IPS-18a (cell line): ENCODE measurements at regions not wholly inside any gene's neighbourhood (a gene's known extent, or its start where the extent isn't known, plus 50 kb on each side); places are given as distances from the start of the nearest gene placed in this dataset.
"Not testable (repeated sequence)": the region's sequence is repeated elsewhere in the genome, so short reads cannot be mapped to it uniquely, and the experiment has no call there.

Experiments used
- H3K27ac ChIP-seq: one replicate; pipeline ENCODE4 v1.5.1; 2013; ENCODE audit warnings: low read length
- H3K27me3 ChIP-seq: one replicate; pipeline ENCODE4 v1.6.1; 2013; ENCODE audit warnings: mild to moderate bottlenecking, low read length; ENCODE audit not compliant: control insufficient read depth, insufficient read depth
- H3K36me3 ChIP-seq: one replicate; pipeline ENCODE4 v1.6.1; 2013; ENCODE audit warnings: low read depth, low read length; ENCODE audit not compliant: control insufficient read depth
- H3K4me1 ChIP-seq: one replicate; pipeline ENCODE4 v1.6.1; 2013; ENCODE audit warnings: low read depth, low read length; ENCODE audit not compliant: control insufficient read depth
- H3K4me3 ChIP-seq: one replicate; pipeline ENCODE4 v1.5.1; 2013; ENCODE audit warnings: low read length
- H3K9ac ChIP-seq: one replicate; pipeline ENCODE4 v1.6.1; 2013; ENCODE audit warnings: mild to moderate bottlenecking, low read length, moderate library complexity
- H3K9me3 ChIP-seq: one replicate; pipeline ENCODE4 v1.6.1; 2013; ENCODE audit warnings: low read depth, low read length; ENCODE audit not compliant: control insufficient read depth

DNA sequence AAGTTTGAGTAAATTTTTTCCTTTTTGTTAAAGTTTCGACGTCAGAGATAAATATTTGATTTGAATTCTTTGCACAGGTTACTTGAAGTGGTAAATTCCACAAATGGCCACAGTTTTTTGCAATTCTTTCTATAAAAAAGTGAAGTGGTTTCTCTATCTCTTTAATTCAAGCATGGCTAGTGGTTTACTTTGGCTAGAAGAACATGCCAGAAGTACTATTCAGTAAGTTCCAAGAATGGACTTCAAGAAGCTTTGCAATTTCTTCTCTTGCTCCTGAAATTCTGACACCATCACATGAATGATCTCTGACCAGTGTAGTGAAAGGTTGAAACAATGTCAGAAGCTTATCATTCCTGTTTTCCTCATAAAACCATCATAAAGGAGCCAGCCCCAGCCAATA is 55.7 kb upstream of the RNPC3 start:
- Histone ChIP-seq H3K4me3 (no peak overlapping the region), H3K9me3 (no peaks in the 10 kb centered on the region), H3K36me3 (no peaks in the 10 kb centered on the region), H3K4me1 (no peaks in the 10 kb centered on the region), H3K27ac (no peak overlapping the region), H3K9ac (no peak overlapping the region), H3K27me3 (no peaks in the 10 kb centered on the region)

DNA sequence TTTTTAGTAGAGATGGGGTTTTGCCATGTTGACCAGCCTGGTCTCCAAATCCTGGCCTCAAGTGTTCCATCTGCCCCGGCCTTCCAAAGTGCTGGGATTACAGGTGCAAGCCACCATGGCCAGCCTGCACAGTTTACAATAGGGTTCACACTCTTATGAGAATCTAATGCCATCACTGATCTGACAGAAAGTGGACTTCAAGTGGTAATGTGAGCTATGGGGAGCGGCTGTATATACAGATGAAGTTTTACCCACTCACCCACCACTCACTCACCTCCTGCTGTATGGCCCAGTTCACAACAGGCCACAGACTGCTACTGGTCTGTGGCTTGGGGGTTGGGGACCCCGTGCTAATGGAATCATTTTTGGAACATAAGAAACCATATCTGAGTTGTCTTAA is 58.4 kb upstream of the RNPC3 start:
- Histone ChIP-seq H3K36me3 (no peaks in the 10 kb centered on the region), H3K4me3 (no peak overlapping the region), H3K4me1 (no peaks in the 10 kb centered on the region), H3K9me3 (no peaks in the 10 kb centered on the region), H3K27me3 (no peaks in the 10 kb centered on the region), H3K9ac (no peak overlapping the region), H3K27ac (no peak overlapping the region)

DNA sequence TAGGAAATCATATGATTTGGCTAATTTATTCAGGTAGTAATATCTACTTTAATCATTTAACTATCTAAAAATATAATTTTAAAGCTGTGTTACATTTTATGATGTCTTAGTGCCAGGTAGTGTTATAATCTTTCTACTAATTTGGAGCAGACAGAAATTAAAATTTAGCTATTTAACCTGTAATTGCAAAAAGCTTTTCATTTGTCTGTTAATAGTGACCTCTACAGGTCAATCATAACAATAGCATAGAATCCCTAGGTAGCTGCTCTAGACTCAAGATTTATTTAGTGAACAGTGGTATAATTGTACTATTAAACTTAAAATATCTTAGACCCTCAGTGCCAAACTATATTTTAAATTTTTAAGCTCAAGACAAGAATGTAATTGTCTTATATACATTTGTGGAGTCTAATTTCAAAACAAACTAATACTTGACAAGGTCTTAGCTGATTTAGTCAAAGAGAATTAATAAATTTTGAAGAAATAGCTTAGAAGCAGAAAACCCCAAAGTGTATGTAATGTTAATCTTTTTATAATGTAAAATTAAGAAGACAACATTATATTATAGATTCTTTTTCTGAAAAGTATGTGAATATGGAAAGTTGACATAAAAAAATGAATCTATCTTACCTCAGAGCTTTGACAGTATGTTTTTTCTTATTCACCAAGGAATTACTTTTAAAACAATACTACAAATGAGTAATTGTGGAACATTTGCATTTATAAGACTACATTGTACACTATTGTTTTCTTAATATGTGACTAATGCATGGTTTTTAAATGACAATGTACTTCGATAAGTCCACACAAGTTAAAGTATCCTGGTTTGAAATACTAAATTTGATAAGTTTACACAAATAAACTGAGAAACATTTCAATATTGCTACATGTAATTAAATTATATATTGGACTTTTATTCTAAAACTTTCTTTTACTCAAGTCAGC is 64.1 kb upstream of the RNPC3 start:
- no peak overlapping the region for H3K9ac ChIP-seq
- H3K27me3 ChIP-seq, result no peaks in the 10 kb centered on the region
- H3K36me3 ChIP-seq, result no peaks in the 10 kb centered on the region
- H3K9me3 ChIP-seq, result no peaks in the 10 kb centered on the region
- H3K4me3 ChIP-seq, result no peak overlapping the region
- peaks cover 9% of the 10 kb centered on the region for H3K4me1 ChIP-seq
- H3K27ac ChIP-seq, result no peak overlapping the region

DNA sequence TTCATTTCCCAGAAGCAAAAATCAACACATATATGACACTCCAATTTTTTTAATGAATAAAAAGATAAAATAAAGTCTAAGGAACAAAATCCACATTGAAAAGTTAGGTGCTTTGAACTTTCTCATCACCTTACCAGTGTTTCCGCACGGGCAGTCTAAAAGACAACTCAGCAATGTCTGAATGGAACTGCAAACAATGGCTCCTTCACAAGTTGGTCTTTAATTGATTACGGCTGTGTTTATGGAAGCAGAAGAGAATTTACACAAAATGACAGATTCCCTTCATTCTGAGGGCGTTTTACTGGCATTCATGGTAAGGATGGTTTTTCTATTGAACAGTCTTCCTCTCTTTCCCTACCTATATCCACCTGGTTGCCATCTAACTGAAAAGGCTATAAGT is 65.0 kb upstream of the RNPC3 start:
- Histone ChIP-seq H3K9me3 (no peaks in the 10 kb centered on the region), H3K9ac (no peak overlapping the region), H3K4me1 (peaks cover 9% of the 10 kb centered on the region), H3K36me3 (no peaks in the 10 kb centered on the region), H3K27me3 (no peaks in the 10 kb centered on the region), H3K4me3 (no peak overlapping the region), H3K27ac (no peak overlapping the region)

DNA sequence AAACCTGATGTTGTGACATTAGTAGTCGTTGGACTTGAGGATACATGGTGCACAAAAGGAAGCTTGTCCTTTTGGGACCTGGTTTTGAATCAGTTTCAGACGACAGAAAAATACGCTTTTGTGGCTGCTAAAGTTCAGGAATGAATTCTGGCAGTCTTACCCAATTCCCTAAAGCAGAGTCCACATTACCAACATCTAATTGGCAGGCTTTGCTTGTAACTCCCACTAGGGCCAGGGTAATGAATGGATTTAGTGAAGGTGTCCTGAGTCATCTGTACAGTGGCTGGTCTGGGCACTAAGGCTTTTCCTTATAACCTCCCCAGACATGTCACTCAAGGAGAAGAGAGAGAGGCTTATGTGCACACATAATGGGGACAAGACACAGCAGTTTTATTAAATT is 66.2 kb upstream of the RNPC3 start:
- Histone ChIP-seq H3K27ac (no peak overlapping the region), H3K9me3 (no peaks in the 10 kb centered on the region)

DNA sequence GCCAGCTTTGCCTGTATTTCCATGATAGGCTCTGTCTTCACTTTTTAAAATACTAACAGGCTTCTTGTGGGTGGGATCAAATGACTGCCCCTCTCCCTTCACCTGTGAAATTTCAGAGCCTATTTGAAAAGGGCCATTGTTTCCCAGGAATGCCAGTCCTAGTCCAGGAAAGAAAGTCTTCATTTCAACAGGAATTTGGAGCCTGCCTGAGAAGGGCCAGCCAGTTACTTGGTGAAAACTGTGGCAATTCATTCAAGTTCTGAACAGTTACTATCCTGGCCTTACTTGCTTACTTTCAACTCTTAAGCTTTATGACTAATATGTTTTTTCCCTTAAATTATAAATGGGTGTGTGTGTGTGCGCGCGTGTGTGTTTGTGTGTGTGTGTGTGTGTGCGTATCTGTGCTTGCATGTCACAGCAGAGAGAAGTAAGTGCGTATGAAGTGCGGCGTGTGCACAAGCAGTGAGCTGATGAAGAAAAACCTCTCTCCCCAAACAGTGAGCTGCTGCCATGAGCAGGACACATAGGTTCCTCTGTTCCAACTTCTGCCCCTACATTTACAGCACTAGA is 67.5 kb upstream of the RNPC3 start:
- Histone ChIP-seq H3K9ac (no peak overlapping the region), H3K36me3 (no peaks in the 10 kb centered on the region), H3K27ac (no peak overlapping the region), H3K27me3 (no peaks in the 10 kb centered on the region), H3K4me3 (peak overlapping the region; percentile 19), H3K9me3 (no peaks in the 10 kb centered on the region), H3K4me1 (peaks cover 9% of the 10 kb centered on the region)

More for the DNA sequence above, 66.2 kb upstream of the RNPC3 start:
- peaks cover 9% of the 10 kb centered on the region for H3K4me1 ChIP-seq
- no peak overlapping the region for H3K4me3 ChIP-seq
- H3K36me3 ChIP-seq, result no peaks in the 10 kb centered on the region
- H3K27me3 ChIP-seq, result no peaks in the 10 kb centered on the region
- no peak overlapping the region for H3K9ac ChIP-seq

DNA sequence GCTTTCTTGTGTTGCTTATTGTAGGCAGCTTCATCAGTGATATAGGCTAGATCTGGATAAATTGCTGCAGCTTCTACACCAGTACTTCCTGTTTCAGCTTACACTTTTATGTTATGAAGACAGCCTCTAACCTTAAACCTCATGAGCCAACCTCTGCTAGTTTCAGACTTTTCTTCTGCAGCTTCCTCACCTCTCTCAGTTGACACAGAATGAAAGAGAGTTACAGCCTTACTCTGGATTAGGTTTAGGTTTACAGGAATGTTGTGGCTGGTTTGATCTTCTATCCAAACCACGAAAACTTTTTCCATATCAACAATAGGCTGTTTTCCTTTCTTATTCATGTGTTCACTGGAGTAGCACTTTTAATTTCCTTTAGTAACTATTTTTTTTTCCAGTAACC is 76.9 kb upstream of the RNPC3 start:
- H3K4me1 ChIP-seq, result no peaks in the 10 kb centered on the region
- H3K9me3 ChIP-seq, result no peaks in the 10 kb centered on the region
- no peak overlapping the region for H3K9ac ChIP-seq
- no peaks in the 10 kb centered on the region for H3K36me3 ChIP-seq
- H3K27ac ChIP-seq, result no peak overlapping the region
- H3K4me3 ChIP-seq, result no peak overlapping the region
- H3K27me3 ChIP-seq, result no peaks in the 10 kb centered on the region

DNA sequence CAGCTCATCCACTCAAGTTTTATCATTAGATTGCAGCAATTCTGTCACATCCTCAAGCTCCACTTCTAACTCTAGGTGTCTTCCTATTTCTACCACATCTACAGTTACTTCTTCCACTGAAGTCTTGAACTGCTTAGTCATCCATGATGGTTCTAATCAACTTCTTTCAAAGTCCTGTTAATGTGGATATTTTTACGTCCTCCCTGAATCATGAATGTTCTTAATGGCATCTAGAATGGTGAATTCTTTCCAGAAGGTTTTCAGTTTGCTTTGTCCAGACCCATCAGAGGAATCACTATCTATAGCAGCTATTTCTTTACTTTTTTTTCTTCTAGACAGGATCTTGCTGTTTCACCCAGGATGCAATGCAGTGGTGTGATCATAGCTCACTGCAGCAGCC is 78.0 kb upstream of the RNPC3 start:
- Histone ChIP-seq H3K4me3 (no peak overlapping the region), H3K9ac (no peak overlapping the region), H3K27me3 (no peaks in the 10 kb centered on the region), H3K27ac (no peak overlapping the region), H3K9me3 (no peaks in the 10 kb centered on the region), H3K36me3 (no peaks in the 10 kb centered on the region), H3K4me1 (no peaks in the 10 kb centered on the region)

DNA sequence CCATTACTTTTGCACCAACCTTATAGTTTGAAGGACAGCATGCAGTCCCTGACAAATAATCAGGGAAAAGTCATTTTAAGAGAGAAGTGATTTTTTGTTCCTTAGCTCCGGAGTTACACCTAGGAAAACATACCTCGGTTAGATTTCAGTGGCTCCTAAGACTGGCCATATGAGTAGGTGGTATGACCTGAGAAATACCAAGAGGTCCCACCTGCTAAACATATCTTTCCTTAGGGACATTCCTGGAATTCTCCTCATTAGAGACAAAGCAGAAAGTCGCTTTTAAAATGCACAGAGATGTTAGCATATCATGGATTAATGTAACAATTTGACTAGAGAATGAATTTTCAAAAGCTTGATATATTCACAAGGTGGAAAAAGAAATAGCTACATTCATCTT is 84.2 kb upstream of the RNPC3 start:
- no peak overlapping the region for H3K9ac ChIP-seq
- no peak overlapping the region for H3K4me3 ChIP-seq

DNA sequence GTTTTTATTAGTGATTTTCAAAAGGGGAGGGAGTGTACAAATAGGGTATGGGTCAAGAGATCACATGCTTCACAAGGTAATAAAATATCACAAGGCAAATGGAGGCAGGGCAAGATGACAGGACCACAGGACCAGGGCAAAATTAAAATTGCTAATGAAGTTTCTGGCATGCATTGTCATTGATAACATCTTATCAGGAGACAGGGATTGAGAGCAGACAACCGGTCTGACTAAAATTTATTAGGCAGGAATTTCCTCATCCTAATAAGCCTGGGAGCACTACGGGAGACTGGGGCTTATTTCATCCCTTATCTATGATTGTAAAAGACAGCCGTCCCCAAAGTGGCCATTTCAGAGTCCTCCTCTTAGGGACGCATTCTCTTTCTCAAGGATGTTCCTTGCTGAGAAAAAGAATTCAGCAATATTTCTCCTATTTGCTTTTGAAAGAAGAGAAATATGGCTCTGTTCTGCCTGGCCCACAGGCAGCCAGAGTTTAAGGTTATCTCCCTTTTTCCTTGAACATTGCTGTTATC is 88.9 kb upstream of the RNPC3 start:
- not testable (repeated sequence) for H3K4me3 ChIP-seq, H3K9ac ChIP-seq, H3K27me3 ChIP-seq, H3K36me3 ChIP-seq, H3K27ac ChIP-seq, H3K9me3 ChIP-seq
- peaks cover 16% of the 10 kb centered on the region for H3K4me1 ChIP-seq

More for the DNA sequence above, 84.2 kb upstream of the RNPC3 start:
- Histone ChIP-seq H3K9me3 (no peaks in the 10 kb centered on the region), H3K4me1 (peaks cover 18% of the 10 kb centered on the region), H3K27ac (no peak overlapping the region), H3K27me3 (no peaks in the 10 kb centered on the region), H3K36me3 (no peaks in the 10 kb centered on the region)

DNA sequence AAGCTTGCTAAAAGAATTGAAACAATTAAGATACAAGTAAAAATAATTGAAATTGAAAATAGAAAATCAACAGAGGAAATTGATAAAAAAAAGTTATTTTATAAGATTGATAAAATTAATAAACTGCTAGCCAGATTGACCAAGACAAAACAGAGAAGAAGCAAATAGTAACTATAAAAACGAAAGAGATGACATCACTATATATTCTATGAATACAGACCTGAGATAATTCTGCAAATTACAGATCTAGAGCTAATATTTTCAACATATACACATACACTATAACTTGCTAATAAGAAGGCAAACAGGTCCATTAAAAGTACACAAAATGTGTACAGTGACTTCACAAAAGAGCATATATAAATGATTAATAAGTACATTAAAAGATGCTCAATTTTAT is 90.1 kb upstream of the RNPC3 start:
- Histone ChIP-seq H3K4me3 (no peak overlapping the region), H3K27ac (no peak overlapping the region), H3K9ac (no peak overlapping the region), H3K9me3 (no peaks in the 10 kb centered on the region), H3K36me3 (no peaks in the 10 kb centered on the region), H3K27me3 (no peaks in the 10 kb centered on the region), H3K4me1 (peaks cover 4% of the 10 kb centered on the region)

DNA sequence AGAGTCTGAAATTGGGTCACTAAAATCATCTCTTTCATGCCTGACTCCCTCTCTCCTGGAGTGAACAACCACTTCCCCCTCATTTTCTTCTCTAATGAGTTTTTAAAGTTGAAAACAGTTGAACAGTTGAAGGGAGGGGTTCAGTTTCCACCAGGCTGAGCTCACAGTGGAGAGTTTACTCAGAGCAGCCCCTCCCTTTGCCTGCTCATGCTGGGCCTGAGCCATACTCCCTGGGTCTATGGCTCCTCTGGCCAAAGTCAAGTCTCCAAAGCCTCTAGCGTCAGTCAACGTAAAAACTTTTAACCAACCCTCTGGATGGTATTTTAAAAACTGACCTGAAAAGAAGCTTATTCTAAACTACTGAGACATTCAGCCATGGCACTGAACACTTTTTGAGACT is 100.8 kb upstream of the RNPC3 start:
- Histone ChIP-seq H3K36me3 (no peaks in the 10 kb centered on the region), H3K9me3 (no peaks in the 10 kb centered on the region), H3K27ac (no peak overlapping the region), H3K27me3 (no peaks in the 10 kb centered on the region), H3K4me3 (no peak overlapping the region), H3K9ac (no peak overlapping the region), H3K4me1 (no peaks in the 10 kb centered on the region)
